ENCODE measurements at regions not wholly inside any gene's neighbourhood (a gene's known extent, or its start where the extent isn't known, plus 50 kb on each side); places are given as distances from the start of the nearest gene placed in this dataset.

DNA sequence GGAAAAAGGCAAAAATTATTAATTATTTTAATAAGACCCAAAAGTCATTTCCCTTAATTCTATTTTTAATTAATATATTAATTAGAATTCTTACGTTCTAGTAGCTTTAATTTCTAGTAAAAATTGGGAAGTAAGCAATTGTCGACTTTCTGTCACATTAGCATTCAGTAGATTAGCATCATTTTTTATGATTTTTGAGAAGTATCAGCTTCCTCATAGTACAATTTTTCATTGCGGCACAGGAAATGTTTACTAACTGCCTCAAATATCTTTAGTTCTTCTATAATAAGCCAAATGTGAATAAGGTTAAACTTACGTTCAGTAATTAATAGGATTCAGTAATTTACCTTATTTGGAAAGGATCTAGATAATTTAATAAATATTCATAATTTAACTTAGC lies 687.4 kb downstream of the EPM2A start:
- no peak for DNase-seq

DNA sequence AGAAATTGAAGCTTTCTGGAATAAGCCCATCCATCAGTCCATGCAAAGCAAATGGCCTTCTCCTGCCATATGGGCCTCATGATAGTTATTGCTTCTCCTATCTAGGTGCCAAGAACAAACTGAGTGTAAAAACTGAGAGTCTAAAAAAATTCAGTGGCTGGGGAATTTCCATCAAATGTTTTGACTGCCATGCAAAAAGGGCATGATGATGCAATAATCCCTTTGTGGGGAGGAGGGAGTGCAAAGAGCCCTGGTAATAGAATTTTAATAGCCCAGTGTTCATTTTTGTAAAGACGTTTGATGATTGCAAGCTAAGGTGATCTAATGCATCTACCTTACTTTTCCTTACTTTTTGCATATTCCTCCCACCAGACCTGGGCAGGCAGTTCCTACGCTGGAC lies 683.7 kb downstream of the EPM2A start:
- no peak for DNase-seq

DNA sequence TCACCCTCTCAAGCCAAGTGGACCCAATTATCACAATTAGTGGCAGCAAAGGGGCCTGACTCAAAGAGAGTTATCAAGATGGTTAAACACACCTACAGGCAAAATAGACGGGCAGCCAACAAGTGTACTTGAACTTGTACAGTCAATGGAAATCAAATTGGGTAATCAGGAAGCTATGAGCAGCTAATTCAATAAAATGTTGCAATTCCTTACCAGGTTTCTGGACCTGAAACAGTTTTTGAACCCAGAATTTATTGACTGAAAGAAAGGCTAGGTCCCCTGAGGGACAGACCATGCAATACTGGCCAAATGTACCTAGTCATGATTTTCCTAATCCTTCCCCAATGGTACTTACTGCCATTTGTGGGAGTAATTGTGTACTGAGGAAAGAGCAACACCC lies 679.8 kb downstream of the EPM2A start:
- DNase-seq: no peak

DNA sequence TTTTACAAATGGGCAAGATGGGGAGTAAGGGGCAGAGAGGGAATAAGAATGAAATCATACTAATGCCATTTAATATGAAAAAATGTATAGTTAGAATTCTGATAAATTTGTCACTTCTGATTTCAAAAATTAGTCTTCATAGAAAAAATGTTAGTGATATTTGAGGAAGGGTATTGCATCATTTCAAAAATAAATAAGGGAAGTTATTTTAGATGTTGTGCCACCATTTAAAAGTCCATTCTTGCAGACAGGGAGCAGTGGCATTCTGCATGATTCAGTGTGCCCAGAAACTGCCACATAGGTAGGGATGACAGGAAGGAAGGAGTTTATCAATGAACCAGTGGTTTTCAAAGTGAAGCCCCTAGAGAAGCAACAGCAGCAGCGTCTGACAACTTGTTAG lies 674.6 kb downstream of the EPM2A start:
- DNase-seq: no peak

DNA sequence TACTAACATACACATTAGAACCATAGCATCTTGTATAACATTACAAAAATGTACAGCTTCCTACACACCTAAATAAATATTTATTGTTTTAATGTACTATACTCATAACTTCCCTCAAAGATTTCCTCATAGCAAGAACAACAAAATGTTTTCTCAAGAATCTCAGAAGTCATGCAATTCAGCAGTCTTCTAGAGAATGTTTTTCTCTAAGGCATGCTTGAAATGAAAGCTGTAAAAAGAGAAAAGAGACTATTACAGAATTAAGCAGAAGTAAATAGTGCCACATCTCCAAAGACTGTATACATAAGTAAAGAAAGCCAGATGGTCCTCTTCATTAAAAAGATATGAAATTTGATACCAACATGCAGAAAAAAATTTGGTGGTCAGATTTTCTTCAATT lies 672.2 kb downstream of the EPM2A start:
- no peak for DNase-seq

DNA sequence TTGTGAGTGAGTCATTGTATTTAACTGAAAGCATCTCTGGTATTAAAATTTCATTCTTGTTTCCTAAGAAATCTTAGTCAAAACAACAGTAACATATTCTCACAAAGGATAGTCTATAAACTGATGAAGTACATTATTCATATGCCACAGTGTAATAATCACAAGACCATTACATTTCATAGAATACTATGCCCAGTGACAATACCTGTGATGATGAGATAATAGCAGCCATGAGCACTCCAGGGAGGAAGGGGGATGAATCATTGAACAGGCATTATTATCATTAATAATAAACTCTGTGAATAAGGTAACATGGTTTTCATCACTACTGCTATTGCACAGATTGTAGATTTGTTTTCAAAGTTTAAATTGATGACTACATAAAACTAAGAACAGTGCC lies 667.9 kb downstream of the EPM2A start:
- DNase-seq: no peak

DNA sequence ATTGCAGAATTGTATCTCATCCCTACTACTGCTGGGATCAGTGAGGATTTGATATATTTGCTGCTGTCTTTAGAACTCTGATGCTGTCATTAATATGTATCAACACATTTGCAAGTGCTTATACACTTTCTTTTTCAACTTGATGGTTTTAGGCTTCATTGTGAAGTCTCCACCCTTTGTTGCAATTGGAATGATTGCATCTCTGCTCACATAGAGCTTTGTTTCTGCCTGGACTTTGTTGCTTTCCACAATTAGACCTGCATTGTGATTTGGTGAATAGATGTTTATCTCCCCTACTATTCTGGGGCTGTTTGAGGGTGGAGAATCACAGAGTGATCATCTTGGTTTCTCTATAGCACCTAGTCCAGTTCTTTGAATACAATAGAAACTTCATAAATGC lies 666.7 kb downstream of the EPM2A start:
- no peak for DNase-seq

DNA sequence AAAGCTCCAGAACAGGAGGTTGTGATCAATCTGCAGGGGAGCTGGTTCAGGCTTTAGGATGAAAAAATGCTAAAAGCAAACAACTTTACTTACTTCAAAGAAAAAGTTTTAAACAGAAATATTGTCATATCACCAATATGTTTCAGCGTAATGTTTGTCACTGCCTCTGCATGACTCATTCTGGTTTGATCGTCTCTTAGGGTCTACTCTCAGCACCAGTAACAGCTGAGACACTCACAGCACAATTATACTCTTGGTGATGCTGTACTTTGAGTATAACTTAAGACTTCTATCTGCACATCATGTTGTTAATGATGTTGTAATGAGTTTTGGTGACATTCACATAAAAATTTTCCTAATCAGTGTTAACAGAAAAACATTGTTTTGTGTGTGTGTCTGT lies 665.4 kb downstream of the EPM2A start:
- no peak for DNase-seq

DNA sequence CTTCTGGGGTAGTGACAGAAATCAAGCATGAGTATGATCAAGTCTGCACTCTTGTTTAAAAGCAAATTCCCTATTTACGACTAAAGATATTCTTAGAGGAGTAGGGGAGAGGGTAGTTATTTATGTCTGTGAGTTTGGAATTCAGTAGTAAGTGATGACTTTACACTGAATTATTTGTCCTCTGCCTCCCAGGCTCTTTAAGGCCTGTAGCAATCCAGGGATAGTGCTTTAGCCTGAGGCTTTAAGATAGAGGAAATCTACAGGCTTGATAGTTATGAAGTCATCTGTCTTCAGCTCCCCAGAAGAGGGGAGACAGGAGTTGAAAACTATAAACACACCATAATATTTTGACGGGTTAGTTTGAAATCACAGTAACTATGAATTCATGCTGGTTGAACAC lies 664.5 kb downstream of the EPM2A start:
- DNase-seq: no peak

DNA sequence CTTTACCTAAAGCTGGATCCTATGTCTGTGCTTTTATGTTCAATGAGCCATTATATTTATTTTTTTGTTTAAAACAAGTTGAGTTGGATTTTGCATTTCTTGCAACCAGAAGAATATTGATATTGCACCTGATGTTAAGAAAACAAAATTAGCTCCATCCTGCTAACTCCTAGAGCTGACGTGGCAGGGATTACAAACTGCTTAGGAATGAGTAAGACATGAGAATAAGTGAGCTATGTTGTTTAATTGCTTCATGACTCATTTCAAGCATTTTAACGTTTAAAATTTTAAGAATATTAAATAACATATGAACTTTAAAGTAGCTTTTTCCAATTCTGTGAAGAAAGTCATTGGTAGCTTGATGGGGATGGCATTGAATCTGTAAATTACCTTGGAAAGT lies 663.5 kb downstream of the EPM2A start:
- DNase-seq: no peak

DNA sequence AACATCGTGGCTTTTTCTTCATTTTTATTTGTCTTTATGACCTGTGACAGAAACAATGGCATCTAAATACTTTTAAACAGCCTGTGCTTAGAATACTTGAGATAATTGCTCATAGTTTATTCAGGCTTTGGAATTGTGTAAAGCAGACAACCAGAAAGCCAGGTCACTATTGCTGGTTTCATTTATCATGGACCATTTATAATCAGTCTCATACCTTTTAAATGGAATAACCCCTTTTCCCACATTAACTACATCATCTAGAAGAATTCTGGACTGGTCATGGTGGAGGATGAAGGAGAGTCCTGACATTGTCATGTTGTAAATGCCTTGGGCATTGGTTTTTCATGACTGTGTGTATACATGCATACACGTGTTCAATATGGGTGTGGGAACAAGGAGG lies 661.5 kb downstream of the EPM2A start:
- no peak for DNase-seq

DNA sequence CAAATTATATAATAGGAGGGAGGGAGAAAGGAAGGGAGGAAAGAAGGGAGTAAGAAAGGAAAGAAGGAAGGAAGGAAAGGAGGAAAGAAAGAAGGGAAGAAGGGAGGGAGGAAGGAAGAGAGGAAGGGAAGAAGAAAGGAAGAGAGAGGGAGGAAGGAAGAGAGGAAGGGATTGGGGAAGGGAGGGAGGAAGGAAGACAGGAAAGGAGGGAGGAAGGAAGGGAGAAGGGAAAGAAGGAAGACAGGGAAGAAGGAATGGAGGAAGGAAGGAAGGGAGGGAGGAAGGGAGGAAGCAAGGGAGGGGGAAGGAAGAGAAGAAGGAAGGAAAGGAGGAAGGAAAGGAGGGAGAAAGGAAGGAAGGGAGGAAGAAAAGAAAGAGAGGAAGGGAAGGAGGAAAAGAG lies 660.5 kb downstream of the EPM2A start:
- DNase-seq: no peak

DNA sequence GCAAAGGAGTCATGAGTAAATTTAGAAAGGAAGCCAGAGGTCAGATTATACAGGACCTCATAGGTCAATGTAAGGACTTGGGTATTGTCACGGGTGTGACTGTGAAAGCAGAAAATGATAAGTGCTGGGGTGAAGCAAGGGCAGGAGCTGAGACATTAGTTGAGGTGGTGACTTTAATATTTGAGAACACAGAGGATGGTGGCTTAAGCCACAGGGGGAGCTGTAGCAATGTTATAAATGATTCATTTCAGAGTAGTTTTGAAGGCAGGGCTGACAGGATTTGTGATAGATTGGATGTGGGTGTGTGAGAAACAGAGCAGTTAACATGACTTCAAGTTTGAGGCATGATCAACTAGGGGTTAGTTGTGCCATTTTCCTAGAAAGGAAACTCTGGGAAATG lies 659.9 kb downstream of the EPM2A start:
- no peak for DNase-seq

DNA sequence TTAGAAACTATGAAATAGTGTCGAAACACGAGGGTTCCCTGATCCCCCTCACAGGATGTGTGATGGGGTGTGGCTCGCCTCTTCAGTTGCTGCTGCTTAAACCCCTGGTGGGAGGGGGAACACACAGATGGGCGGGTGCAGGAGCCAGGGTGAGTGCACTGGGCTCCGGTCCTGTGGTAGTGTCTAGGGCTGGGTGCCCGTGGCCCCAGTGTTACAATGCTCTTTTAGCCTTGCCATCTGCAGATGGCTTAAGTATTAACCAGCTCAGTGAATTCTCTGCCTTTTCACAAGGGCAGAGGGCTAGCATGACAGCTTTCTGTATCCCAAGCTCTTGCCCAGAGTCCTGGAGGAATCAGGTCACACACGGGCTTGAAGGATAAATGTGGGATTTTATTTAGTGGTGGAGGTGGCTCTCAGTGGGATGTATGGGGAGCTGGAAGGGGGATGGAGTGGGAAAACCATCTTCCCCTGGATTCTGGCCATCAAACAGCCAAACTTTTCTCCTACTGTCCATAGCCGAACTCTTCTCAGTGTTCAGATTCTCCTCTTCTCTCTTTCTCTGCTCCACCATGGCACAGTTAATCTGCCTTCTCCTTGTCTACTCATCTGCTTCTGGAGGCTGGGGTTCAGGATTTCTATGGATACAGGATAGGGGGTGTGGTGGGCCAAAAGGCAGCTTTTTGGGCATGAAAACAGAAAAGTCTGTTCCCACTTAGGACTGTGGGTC lies 659.0 kb downstream of the EPM2A start:
- no peak for DNase-seq

DNA sequence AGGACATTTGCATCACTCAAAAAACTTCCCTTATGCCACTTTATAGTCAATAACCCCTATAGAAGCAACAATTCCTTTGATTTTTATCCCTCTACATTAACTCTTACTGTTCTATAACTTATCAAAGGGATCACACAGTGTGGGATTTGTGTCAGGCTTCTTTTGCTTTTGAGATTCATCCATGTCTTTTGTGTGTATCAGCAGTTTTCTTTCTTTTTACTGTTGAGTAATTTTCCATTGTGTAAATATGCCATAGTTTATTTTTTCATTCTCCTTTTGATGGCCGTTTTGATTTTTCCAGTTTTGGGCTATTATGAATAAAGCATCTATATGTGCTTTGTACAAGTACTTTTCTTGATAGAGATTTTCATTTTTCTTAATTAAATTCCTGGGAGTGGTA lies 657.9 kb downstream of the EPM2A start:
- DNase-seq: no peak

DNA sequence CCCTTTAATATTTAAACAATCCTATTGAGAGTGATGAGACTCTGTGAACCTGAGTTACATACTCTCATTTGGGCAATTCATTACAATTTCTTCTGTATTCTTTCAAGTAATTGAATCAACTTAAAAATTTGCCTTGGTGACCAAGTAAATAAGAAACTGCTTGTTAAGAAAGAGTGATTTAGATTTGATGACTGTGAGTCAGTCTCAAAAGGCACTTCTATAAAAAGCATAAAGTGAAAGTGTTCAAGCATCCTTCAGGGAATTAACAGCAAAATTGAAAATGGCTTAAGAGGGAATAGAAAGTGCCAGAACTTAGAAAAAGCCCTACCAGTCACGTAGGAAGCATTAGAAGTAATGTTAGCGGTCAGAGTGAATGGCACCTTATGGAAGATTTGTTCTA lies 654.7 kb downstream of the EPM2A start:
- no peak for DNase-seq

DNA sequence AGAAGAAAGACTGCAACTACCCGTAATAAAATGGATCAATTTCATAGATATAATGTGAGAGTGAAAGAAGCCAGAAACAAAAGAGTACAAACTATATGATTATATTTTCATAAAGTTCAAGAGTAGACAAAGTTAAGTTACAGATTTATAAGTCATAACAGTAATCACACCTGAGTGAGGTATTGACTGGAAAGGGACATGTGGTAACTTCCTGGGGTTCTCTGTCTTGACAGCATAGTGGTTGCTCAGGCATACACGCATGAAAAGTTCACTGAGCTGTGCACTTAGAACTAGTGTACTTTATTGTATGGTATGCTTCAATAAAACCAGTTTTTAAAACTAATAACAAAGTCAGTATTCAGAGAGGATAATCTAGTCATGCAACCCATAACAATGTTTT lies 653.6 kb downstream of the EPM2A start:
- DNase-seq: no peak

DNA sequence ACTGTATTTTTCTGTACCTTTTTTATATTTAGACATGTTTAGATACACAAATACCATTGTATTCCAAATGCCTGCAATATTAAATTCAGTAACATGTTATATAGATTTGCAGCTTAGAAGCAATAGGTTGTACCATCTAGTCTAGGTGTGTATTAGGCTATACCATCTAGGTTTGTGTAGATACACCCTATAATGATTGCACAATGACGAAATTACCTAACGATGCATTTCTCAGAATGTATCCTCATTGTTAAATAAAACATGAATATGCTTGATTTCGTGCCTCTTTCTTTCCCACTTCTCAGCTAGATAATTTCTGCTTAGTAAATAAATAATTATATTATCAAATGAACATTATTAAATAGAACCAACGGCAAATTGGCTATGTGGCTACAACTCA lies 653.0 kb downstream of the EPM2A start:
- DNase-seq: no peak

DNA sequence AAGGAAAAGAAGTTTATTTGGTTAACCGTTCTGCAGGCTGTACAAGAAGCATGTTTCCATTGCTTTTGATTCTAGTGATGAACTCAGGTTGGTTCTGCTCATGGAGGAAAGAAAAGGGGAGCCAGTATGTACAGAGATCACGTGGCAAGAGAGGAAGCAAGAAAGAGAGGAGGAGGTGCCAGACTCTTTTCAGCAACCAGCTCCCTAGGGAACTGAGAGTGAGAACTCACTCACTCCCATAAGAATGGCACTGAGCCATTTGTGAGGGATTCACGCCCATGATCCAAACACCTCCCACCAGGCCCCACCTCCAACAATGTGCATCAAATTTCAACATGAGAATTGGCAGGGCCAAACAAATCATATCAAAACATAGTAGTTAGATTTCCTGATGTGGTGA lies 649.1 kb downstream of the EPM2A start:
- DNase-seq: no peak

DNA sequence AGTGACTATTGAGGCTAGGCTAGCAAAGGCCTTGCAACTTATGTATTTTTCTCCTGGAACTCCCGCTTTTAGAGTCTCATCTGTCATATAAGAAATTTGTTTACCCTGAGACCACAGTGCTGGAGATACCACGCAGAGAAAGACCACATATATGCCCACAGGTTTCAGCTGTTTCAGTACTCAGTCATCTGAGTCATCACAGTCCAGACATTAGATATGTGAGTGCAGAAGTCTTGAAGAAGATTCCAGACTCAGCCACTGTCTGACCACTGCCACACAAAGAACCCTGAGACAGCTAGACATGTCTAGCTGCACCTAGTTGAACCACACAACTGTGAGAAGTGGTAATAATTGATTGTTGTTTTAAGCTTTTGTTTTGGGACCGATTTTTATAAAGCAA lies 648.3 kb downstream of the EPM2A start:
- no peak for DNase-seq

DNA sequence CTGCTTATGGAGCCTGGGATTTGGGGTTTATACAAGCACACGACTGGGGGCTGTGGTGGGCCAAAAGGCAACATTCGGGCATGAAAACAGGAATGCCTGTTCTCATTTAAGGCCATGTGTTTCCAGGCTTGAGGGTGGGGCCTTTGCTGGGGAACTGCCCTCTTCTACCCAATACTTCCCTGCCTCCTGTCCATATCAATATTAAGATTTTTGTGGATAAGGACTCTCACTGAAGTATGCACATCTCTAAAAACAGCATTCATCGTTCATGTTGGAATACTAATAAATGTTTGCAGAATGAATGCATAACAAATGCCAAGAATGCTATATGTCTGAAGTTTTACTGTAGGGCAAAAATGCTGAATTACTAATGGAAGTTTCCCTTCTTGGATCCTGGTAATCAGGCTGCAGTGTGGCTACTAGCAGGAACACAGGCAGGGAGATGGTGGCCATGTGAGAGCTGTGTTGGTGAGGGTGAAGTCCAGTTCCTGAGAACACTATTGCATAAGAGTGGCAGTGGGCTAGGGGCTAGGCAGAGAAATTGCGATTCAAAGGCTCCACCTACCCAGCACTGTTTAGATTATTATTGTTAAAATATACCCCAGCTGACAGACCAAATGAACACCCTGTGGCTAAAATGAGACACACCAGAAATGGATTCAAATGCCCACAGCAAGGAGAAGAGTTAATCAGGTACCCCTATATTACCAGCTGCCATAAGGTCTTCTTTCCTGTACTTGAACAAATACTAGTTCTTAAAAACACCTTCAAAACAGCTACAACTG lies 644.3 kb downstream of the EPM2A start:
- DNase-seq: no peak

DNA sequence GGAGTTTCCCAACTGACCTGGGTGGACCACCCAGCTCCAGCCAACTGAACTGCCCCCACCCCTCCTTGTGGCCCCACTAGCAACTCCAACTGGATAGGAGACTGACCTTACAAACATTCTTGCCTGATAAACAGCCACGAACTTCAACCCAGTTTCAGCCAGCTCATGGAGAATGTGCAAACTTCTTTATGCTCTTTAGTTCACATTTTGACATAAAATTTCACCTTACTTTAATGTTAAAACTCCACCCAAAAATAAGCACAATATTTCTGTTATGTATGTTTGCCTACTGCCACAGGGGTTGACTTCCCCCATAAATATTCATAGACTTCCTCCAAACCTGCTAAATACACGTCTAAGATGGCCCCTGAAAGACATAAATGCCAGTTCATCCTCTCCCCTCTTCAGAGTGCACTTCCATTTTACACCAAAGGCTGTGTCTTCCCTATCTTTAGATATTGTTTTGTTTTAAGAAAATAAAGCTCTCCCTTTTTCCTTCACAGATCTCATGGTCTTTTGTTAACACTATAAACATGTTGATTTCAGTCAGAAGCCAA lies 643.7 kb downstream of the EPM2A start:
- DNase-seq: no peak

DNA sequence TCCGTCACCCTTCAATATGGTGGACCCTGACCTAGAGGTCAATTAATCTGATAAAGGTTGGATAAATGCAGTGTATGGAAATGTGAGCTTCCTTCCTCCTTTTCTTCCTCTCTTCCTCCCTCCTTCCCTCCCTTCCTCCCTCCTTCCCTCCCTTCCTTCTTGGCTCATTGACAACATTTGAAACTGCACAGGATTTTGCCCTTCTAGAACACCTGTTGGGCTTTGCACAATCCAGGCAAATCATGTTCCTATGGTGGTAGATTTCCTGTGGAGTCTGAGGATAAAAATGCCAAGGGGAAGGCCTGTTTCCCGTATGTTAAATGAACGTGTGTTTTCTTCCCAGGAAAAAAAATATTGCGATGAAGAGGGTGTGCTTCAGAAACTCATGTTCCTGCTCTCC lies 642.8 kb downstream of the EPM2A start:
- DNase-seq: no peak

DNA sequence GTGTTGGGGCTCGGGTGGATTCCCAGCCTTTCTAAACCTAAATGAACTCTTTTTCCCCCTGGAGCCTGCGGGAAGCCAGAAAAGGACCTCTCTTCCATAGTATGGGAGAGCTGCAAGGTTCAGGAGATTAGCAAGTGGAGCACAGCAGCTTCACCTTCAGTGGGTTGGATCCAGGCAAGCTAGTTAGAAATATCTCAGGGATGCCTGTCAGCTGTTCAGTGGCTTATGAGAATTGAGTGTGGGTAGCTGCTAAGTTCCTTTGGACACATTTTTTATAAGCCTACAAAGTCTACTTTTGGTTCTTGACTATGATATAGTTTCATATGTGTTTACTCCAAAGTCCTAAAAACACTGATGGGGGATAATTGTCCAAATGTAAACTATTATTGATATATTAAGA lies 642.1 kb downstream of the EPM2A start:
- no peak for DNase-seq

DNA sequence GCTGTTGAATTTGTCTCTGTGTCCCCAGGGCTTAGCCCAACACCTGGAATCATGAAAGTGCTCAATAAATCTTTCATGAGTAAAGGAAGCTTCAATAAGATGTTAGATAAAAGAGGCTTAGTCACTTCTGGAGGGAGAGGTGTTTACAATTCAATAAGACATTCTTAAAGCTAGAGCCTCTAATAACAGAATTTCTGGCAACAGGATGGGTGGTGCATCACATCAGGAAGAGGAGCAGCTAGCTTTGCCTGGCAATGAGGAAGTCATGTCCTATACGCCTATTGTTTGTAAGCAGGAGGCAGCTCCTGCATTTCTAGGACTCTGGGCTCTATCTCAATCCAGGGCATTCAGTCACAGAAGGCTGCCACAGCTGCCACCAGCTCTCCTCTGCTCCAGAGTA lies 638.5 kb downstream of the EPM2A start:
- no peak for DNase-seq
